HG03196 (cell line): ENCODE measurements at regions not wholly inside any gene's neighbourhood (a gene's known extent, or its start where the extent isn't known, plus 50 kb on each side); places are given as distances from the start of the nearest gene placed in this dataset.

ENCODE experiments used
- ATAC-seq: cut with Tn5 transposase; IDR thresholded peaks from one replicate; pipeline ENCODE4 v1.9.1; 2021; ENCODE audit not compliant: unreplicated experiment

GRCh38 chr5:23007762-23008161, 154.6 kb upstream of the CDH12 start:
- no peak for ATAC-seq

- ATAC-seq: no peak
These were observed 154.1 kb upstream of the CDH12 start for GRCh38 chr5:23007236-23007635.

- ATAC-seq: no peak
These were observed 148.0 kb upstream of the CDH12 start for GRCh38 chr5:23001120-23001519.

- ATAC-seq: no peak
These were observed 145.6 kb upstream of the CDH12 start for GRCh38 chr5:22998774-22999173.

GRCh38 chr5:22998362-22998761, 145.2 kb upstream of the CDH12 start:
- ATAC-seq: no peak

GRCh38 chr5:22988937-22989336, 135.8 kb upstream of the CDH12 start:
- no peak for ATAC-seq

GRCh38 chr5:22986281-22986680, 133.1 kb upstream of the CDH12 start:
- no peak for ATAC-seq

GRCh38 chr5:22985446-22985845, 132.3 kb upstream of the CDH12 start:
- ATAC-seq: no peak

- no peak for ATAC-seq
These were observed 117.9 kb upstream of the CDH12 start for GRCh38 chr5:22970956-22971618.

- no peak for ATAC-seq
These were observed 117.3 kb upstream of the CDH12 start for GRCh38 chr5:22970491-22970890.

- ATAC-seq: no peak
These were observed 115.2 kb upstream of the CDH12 start for GRCh38 chr5:22968386-22968785.

GRCh38 chr5:22965960-22966359, 112.8 kb upstream of the CDH12 start:
- no peak for ATAC-seq

GRCh38 chr5:22964632-22965031, 111.5 kb upstream of the CDH12 start:
- ATAC-seq: no peak

GRCh38 chr5:22958462-22959262, 105.5 kb upstream of the CDH12 start:
- ATAC-seq: no peak

- ATAC-seq: no peak
These were observed 94.8 kb upstream of the CDH12 start for GRCh38 chr5:22947921-22948320.

GRCh38 chr5:22938362-22938761, 85.2 kb upstream of the CDH12 start:
- ATAC-seq: no peak

GRCh38 chr5:22928821-22929482, 75.8 kb upstream of the CDH12 start:
- no peak for ATAC-seq

- ATAC-seq: no peak
These were observed 73.4 kb upstream of the CDH12 start for GRCh38 chr5:22926574-22926973.

- ATAC-seq: no peak
These were observed 65.4 kb upstream of the CDH12 start for GRCh38 chr5:22918511-22918910.

GRCh38 chr5:22916393-22916792, 63.2 kb upstream of the CDH12 start:
- ATAC-seq: no peak

GRCh38 chr5:22911019-22911418, 57.9 kb upstream of the CDH12 start:
- ATAC-seq: no peak

- ATAC-seq: no peak
These were observed 57.4 kb upstream of the CDH12 start for GRCh38 chr5:22910523-22910922.
